GM08714 (cell line): ENCODE measurements at regions not wholly inside any gene's neighbourhood (a gene's known extent, or its start where the extent isn't known, plus 50 kb on each side); places are given as distances from the start of the nearest gene placed in this dataset.

Experiments
- H3K4me3 ChIP-seq: fragments of 200-500 bp; sonication (Bioruptor generic); 2 replicates; pipeline ENCODE4 v1.5.1; 2014; ENCODE audit warnings: mild to moderate bottlenecking, low read length, inconsistent platforms
- ZNF274 ChIP-seq: IDR thresholded peaks from 2 replicates; pipeline ENCODE4 v1.6.1; 2012; ENCODE audit warnings: mild to moderate bottlenecking, low read depth, low read length

- TF ChIP-seq ZNF274, result no peak
- H3K4me3 ChIP-seq, result no peak overlapping the region
Measured at GRCh38 chr10:21068026-21068656, 171.0 kb upstream of the NEBL start.

DNA sequence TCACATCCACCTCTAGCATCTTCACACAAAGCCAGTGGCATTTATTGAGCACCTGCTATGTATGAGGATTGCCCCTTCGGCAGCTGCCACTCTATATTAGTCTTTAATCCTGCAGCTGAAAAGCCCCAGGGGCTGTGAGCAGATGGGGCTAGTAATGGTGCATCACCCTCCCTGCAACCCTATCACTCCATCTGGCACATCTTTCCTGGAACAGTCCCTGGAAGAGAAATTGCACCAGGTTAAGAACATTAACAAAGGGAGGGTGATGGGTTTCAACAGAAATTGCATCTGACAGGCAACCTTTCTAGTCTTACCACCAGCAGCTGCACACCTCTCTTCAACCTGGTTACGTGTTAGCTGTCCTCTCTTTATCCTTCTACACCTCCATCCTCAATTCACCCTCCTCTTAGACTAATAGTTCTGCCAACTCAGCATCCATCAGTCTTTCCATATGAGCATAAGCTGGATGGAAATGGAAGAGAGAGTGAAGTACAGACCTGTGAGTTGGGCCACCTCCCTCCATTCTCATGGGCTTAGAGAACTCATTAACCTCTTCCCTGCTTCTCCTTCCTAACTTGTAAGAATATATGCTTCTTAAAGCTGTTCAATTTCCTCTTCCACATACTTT lies 168.6 kb upstream of the NEBL start:
- TF ChIP-seq ZNF274, result no peak
- no peak overlapping the region for H3K4me3 ChIP-seq

DNA sequence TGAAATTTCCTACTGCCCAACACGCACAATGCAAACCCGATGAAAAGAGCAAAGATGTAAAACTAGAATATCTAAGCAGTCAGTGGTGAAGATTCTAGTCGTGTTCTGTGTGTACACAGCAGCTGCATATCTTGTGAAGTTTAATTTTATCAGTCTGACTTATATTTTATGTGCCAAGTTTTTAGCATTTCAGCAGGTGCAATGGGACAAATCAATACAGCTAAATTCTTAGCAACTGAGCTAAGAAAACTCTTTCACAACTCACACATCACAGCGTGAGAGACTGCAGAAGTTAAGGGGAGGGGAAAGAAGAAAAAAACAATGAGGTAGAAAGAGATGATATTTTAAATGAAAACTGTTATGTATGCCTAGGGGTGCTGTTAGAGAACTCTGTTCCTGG lies 164.9 kb upstream of the NEBL start:
- TF ChIP-seq ZNF274, result no peak
- no peak overlapping the region for H3K4me3 ChIP-seq

DNA sequence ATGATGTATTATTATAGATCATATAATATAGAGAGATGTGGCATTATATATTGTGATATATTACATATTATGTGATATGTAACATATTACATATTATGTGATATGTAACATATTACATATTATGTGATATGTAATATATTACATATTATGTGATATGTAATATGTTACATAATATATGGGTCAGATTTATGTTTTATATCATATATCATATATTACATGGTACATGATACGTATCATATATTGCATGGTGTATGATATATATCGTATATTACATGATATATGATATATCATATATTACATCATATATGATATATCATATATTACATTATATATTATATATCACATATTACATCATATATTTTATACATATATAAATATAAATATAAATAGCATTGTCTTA lies 164.1 kb upstream of the NEBL start:
- no peak for TF ChIP-seq ZNF274
- no peak overlapping the region for H3K4me3 ChIP-seq

DNA sequence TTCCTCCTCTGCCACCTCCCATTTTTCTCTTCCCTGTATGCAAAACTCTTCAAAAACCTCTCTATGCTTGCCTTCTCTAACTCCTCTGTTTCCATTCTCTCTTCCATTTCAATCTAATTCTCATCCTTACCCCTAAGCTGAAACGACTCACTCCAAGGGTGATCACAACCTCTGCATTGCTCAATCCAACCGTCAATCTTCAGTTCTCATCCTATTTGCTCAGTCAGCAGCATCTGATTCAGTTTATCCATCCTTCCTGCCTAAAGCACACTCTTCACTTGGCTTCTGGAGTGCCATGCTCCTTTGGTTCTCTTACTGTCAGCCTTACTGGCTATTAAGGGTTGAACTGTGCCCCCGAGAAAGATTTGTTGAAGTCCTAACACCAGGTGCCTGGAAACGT lies 163.5 kb upstream of the NEBL start:
- no peak for TF ChIP-seq ZNF274
- no peak overlapping the region for H3K4me3 ChIP-seq

DNA sequence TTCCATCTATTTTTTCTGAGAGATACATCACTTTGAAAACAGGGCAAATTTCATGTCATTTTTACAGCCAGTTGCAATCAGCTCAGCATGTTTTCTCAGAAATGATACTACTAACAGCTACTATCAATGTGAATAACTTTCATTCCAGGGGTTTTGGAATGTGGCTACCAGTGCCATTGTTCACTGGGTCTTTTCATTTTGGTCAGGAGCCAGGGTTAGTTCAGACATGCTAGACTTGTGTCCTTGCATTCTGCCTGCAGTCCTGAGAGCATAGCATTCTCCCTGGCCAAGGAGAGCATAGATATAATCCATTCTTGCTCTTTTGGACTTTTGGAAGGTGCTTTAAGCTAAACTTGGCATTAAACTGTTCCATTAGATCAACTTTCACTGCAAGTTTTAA lies 160.9 kb upstream of the NEBL start:
- H3K4me3 ChIP-seq, result no peak overlapping the region
- no peak for TF ChIP-seq ZNF274

GRCh38 chr10:21057436-21057835 lies 160.3 kb upstream of the NEBL start:
- TF ChIP-seq ZNF274, result no peak
- H3K4me3 ChIP-seq, result no peak overlapping the region

DNA sequence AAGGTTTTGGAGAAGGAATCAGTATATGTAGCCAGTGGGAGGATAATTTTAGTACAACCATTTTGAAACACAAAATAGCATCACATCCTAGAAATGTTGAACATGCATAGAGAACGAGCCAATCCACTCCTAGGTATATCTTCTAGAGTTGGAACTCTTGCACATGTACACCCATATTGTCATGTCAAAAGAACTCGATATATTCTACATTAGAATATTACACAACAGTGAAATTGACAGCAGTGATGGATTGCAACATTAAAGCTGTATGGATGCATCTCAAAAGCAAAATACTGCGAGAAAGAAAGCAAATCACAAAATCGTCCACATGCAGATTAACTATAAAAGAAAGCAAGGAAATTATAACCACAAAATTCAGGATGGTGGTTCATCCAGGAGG lies 159.3 kb upstream of the NEBL start:
- H3K4me3 ChIP-seq, result no peak overlapping the region
- TF ChIP-seq ZNF274, result no peak

DNA sequence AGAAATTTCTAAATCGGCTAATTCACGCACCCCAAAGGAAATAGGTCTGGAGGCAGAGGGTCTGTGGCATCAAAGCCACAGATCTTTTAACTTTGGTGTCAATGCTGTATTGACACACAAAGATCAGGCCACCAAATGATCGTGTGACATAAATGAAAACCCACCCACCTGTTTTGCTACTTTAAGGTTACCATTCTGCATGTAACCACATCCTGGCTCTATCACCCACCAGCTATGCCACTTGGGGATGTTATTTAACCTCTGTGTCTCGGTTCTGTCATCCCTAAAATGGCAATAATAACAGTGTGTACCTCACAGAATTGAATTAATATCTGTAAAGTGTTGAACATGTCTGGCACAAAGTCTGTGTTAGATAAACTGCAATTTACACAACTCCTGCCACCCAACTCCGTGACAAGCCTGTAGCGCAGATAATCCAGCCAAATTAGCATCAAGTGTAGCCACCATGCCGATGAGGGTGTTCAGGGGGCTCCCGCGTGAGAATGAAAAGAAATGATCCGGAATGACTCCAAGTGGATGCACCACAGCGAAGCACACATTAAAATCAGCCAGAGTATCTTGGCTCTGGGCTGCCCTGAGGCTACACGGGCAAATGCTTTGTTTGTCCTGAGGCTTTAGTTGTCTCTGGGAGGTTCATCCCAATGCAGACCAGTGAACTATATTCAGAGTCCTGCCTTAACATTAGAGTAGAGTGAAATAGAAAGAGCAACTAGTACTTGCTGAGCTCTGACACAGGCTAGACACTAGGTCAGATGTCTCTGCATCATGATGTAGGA lies 158.4 kb upstream of the NEBL start:
- no peak overlapping the region for H3K4me3 ChIP-seq
- no peak for TF ChIP-seq ZNF274

DNA sequence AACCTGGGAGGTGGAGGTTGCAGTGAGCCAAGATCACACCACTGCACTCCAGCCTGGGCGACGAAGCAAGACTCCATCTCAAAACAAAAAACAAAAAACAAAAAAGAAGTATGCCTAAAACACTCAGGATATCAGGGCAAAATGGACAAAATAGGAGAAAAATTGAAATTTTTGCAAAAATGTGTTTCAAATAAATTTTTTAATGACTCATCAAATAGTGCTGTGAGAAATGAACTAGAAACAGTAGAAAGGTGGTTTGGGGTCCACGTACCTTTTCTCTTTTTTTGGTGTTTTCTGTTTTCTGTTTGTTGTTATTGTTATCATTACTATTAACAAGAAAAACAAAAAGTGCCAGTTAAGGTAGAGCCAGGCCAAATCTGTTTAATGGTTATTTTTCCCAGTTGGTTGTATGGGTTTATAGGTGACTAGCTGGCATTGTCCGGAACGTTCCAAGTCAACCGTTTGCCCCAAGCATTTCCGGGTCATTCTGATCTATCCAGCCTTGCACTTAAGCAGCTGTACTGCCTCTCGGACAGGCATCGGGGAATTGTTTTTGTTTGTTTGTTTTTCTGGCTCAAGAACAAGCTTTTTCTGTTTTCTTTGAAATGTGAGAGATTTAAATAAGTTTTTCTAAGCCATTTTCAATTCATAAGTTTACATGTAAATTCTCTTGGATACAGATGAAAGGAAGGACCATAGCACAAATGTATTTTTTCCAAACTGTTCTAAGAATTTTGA lies 157.0 kb upstream of the NEBL start:
- H3K4me3 ChIP-seq, result no peak overlapping the region
- no peak for TF ChIP-seq ZNF274

- TF ChIP-seq ZNF274, result no peak
- no peak overlapping the region for H3K4me3 ChIP-seq
Measured at GRCh38 chr10:21052709-21053104, 155.6 kb upstream of the NEBL start.

GRCh38 chr10:21052072-21052708 lies 155.1 kb upstream of the NEBL start:
- no peak overlapping the region for H3K4me3 ChIP-seq
- TF ChIP-seq ZNF274, result no peak

DNA sequence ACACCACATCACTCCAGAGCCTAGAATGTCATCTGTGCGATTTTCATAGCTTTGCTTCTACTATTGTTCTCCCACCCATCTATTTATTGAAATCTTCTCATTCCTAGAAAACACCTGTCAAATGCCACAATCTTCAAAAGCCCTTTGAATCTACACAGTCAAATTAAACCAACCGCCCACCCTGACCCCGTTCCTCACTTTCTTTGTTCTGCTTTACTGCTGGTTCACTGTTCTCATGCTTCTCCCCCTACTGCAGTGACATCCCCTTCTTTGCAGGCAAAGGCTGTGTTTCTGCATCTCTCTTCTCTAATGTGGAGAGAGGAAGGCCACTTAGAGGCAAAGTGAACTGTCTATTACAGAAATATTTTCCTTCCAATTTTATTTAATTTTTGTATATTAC lies 152.4 kb upstream of the NEBL start:
- no peak for TF ChIP-seq ZNF274
- H3K4me3 ChIP-seq, result no peak overlapping the region

DNA sequence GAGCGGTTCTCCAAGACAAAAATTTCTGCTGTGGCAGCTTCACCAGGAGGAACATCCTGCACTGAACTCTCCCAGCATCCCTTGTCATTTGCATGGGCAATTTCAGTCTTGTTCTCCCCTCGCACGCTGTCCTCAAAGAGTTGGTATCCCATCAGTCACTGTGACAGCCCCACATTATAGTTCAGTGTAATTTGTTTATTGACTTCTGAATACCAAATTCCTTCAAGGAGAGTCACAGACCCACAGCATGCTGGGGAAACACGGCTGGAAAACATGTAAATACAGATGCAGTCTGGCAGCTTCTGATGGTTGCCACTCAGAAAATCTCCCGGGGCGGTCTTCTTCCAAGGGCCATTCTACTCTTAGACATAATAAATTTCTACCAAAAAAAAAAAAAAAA lies 151.0 kb upstream of the NEBL start:
- TF ChIP-seq ZNF274, result no peak
- no peak overlapping the region for H3K4me3 ChIP-seq
